WTC11 (cell line): ENCODE measurements at regions not wholly inside any gene's neighbourhood (a gene's known extent, or its start where the extent isn't known, plus 50 kb on each side); places are given as distances from the start of the nearest gene placed in this dataset.
A peak's percentile ranks its signal among the peaks of the same experiment; 100 is the strongest.

ENCODE experiments used
- ATAC-seq: fragments of 200-7000 bp; cut with Tn5 transposase; 2 replicates; pipeline ENCODE4 v1.10.0; 2021; ENCODE audit warnings: mild to moderate bottlenecking, moderate library complexity
- CTCF ChIA-PET: fragments of 300-600 bp; sonication (Branson Sonifier 250); formaldehyde crosslinking; loops from one replicate; lab custom pipeline; 2021; ENCODE audit warnings: antibody characterized with exemption; lab: Charles Lee
- POLR2A ChIA-PET: fragments of 350-600 bp; sonication (Branson Sonifier 250); formaldehyde crosslinking; loops from one replicate; lab custom pipeline; 2021; ENCODE audit warnings: antibody characterized with exemption; lab: Charles Lee
- DNase-seq: peaks from one replicate; pipeline ENCODE4 v3.0.0; 2021; ENCODE audit warnings: low spot score
- H3K27ac Mint-ChIP-seq: 2 replicates; pipeline ENCODE4 v1.8.0; 2021; ENCODE audit warnings: mixed read lengths
- H3K27me3 Mint-ChIP-seq: 2 replicates; pipeline ENCODE4 v1.8.0; 2021; ENCODE audit warnings: low read depth, mild to moderate bottlenecking, moderate library complexity, mixed read lengths
- H3K36me3 Mint-ChIP-seq: 2 replicates; pipeline ENCODE4 v1.8.0; 2021; ENCODE audit warnings: mixed read lengths
- H3K4me1 Mint-ChIP-seq: 2 replicates; pipeline ENCODE4 v1.8.0; 2022; ENCODE audit warnings: mixed read lengths
- H3K4me3 Mint-ChIP-seq: 2 replicates; pipeline ENCODE4 v1.8.0; 2021; ENCODE audit warnings: mild to moderate bottlenecking, moderate library complexity, mixed read lengths
- H3K9me3 Mint-ChIP-seq: 2 replicates; pipeline ENCODE4 v1.8.0; 2021; ENCODE audit warnings: mixed read lengths
- CBFB ChIP-seq: sonication (generic); formaldehyde crosslinking; IDR thresholded peaks from 2 replicates; pipeline ENCODE4 v1.8.1; 2022; ENCODE audit warnings: mild to moderate bottlenecking, low read depth, missing genetic modification reagents
- EMX1 ChIP-seq: fragments of 250-450 bp; sonication (Bioruptor Pico); IDR thresholded peaks from 2 replicates; pipeline ENCODE4 v1.8.0; 2021; ENCODE audit warnings: mild to moderate bottlenecking
- GABPB1 ChIP-seq: sonication (generic); formaldehyde crosslinking; IDR thresholded peaks from 2 replicates; pipeline ENCODE4 v1.8.1; 2023; ENCODE audit warnings: mild to moderate bottlenecking, missing genetic modification reagents
- GRHL2 ChIP-seq: fragments of 250-450 bp; sonication (Bioruptor Pico); IDR thresholded peaks from 2 replicates; pipeline ENCODE4 v1.8.0; 2022; ENCODE audit warnings: mild to moderate bottlenecking, moderate library complexity; ENCODE audit not compliant: insufficient replicate concordance, severe bottlenecking
- HMGA2 ChIP-seq: fragments of 250-450 bp; sonication (Bioruptor Pico); IDR thresholded peaks from 2 replicates; pipeline ENCODE4 v1.4.0; 2021; ENCODE audit warnings: mild to moderate bottlenecking, moderate library complexity
- JAZF1 ChIP-seq: fragments of 250-450 bp; sonication (Bioruptor Pico); IDR thresholded peaks from 2 replicates; pipeline ENCODE4 v1.9.0; 2021; ENCODE audit warnings: moderate library complexity, mild to moderate bottlenecking, inconsistent platforms
- MXD4 ChIP-seq: fragments of 250-450 bp; sonication (Bioruptor Pico); IDR thresholded peaks from 2 replicates; pipeline ENCODE4 v1.8.0; 2021; ENCODE audit warnings: mild to moderate bottlenecking, moderate library complexity, borderline replicate concordance
- NFE2L1 ChIP-seq: sonication (generic); formaldehyde crosslinking; IDR thresholded peaks from 2 replicates; pipeline ENCODE4 v1.8.1; 2023; ENCODE audit warnings: missing genetic modification reagents
- NR3C1 ChIP-seq: sonication (generic); formaldehyde crosslinking; conservative IDR thresholded peaks from 2 replicates; pipeline ENCODE4 v1.8.1; 2023; ENCODE audit warnings: low read depth, mild to moderate bottlenecking, missing genetic modification reagents
- TCF7 ChIP-seq: sonication (generic); formaldehyde crosslinking; IDR thresholded peaks from 2 replicates; pipeline ENCODE4 v1.8.0; 2022; ENCODE audit warnings: mild to moderate bottlenecking, low read depth, missing genetic modification reagents, moderate library complexity
- ZNF121 ChIP-seq: sonication (generic); formaldehyde crosslinking; IDR thresholded peaks from 2 replicates; pipeline ENCODE4 v1.8.0; 2023; ENCODE audit warnings: missing genetic modification reagents
- ZNF138 ChIP-seq: sonication (generic); formaldehyde crosslinking; conservative IDR thresholded peaks from 2 replicates; pipeline ENCODE4 v1.8.1; 2022; ENCODE audit warnings: mild to moderate bottlenecking, moderate library complexity, missing genetic modification reagents
- ZNF671 ChIP-seq: fragments of 250-450 bp; sonication (Bioruptor Pico); IDR thresholded peaks from 2 replicates; pipeline ENCODE4 v1.8.0; 2021; ENCODE audit warnings: mild to moderate bottlenecking
- TF ChIP-seq, protein P1 (sequence below): sonication (generic); formaldehyde crosslinking; IDR thresholded peaks from 2 replicates; pipeline ENCODE4 v1.8.1; 2022; ENCODE audit warnings: mild to moderate bottlenecking, missing genetic modification reagents, moderate library complexity, borderline replicate concordance
- TF ChIP-seq, protein P2 (sequence below): sonication (generic); formaldehyde crosslinking; IDR thresholded peaks from 2 replicates; pipeline ENCODE4 v1.8.0; 2022; ENCODE audit warnings: missing genetic modification reagents
- TF ChIP-seq, protein P3 (sequence below): sonication (generic); formaldehyde crosslinking; IDR thresholded peaks from 2 replicates; pipeline ENCODE4 v1.8.1; 2022; ENCODE audit warnings: missing genetic modification reagents, borderline replicate concordance
- TF ChIP-seq, protein P4 (sequence below): fragments of 250-450 bp; sonication (Bioruptor Pico); IDR thresholded peaks from 2 replicates; pipeline ENCODE4 v1.9.0; 2021; ENCODE audit warnings: moderate library complexity, mild to moderate bottlenecking, inconsistent platforms, borderline replicate concordance
- TF ChIP-seq, protein P5 (sequence below): fragments of 250-450 bp; sonication (Bioruptor Pico); IDR thresholded peaks from 2 replicates; pipeline ENCODE4 v1.9.0; 2021; ENCODE audit warnings: mild to moderate bottlenecking, borderline replicate concordance
- TF ChIP-seq, protein P6 (sequence below): sonication (generic); formaldehyde crosslinking; IDR thresholded peaks from 2 replicates; pipeline ENCODE4 v1.8.0; 2022; ENCODE audit warnings: mild to moderate bottlenecking, missing genetic modification reagents
- TF ChIP-seq, protein P7 (sequence below): sonication (generic); formaldehyde crosslinking; IDR thresholded peaks from 2 replicates; pipeline ENCODE4 v1.8.1; 2023; ENCODE audit warnings: mild to moderate bottlenecking, moderate library complexity, missing genetic modification reagents

DNA sequence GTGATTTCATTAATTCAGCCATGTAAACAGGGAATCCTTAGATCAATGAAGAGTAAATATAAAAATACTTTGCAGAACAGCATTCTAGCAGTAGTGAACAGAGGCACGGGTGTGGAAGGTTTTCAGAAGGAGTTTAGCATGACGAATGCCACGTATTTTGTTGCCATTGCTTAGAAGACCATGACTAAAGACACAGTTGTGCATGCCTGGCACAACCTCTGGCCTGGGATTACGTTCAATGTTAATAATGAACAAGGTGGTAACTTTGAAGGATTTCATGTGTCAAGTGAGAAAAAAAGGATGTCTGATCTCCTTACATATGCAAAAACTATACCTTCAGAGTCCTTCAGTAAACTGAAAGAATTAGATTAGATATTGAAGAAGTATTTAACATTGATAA, 171.9 kb downstream of the MAGEB5 start:
- POLR2A ChIA-PET, result no interaction called here
- no peak overlapping the region for H3K4me3 Mint-ChIP-seq
- H3K27ac Mint-ChIP-seq, result no peak overlapping the region
- peaks cover 6% of the 10 kb centered on the region; the same call in 1 of the 2 replicates for H3K4me1 Mint-ChIP-seq
- CTCF ChIA-PET, result no interaction called here
- H3K9me3 Mint-ChIP-seq, result peaks cover 6% of the 10 kb centered on the region
- H3K27me3 Mint-ChIP-seq, result no peaks in the 10 kb centered on the region
- no peak for DNase-seq
- TF ChIP-seq GRHL2, result no peak
- TF ChIP-seq GABPB1, result no peak
- TF ChIP-seq ZNF138 (CRISPR knock-in tag), result no peak
- TF ChIP-seq JAZF1 (CRISPR knock-in tag), result no peak
- TF ChIP-seq CBFB, result no peak
- TF ChIP-seq, protein P1, sequence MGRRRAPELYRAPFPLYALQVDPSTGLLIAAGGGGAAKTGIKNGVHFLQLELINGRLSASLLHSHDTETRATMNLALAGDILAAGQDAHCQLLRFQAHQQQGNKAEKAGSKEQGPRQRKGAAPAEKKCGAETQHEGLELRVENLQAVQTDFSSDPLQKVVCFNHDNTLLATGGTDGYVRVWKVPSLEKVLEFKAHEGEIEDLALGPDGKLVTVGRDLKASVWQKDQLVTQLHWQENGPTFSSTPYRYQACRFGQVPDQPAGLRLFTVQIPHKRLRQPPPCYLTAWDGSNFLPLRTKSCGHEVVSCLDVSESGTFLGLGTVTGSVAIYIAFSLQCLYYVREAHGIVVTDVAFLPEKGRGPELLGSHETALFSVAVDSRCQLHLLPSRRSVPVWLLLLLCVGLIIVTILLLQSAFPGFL (CRISPR knock-in tag), result no peak
- no peak for TF ChIP-seq NFE2L1 (CRISPR knock-in tag)
- no peak for TF ChIP-seq EMX1
- TF ChIP-seq, all 79 proteins: peak for 0
- ATAC-seq, result no peak
- H3K36me3 Mint-ChIP-seq, result peaks cover 2% of the 10 kb centered on the region; the same call in 1 of the 2 replicates

DNA sequence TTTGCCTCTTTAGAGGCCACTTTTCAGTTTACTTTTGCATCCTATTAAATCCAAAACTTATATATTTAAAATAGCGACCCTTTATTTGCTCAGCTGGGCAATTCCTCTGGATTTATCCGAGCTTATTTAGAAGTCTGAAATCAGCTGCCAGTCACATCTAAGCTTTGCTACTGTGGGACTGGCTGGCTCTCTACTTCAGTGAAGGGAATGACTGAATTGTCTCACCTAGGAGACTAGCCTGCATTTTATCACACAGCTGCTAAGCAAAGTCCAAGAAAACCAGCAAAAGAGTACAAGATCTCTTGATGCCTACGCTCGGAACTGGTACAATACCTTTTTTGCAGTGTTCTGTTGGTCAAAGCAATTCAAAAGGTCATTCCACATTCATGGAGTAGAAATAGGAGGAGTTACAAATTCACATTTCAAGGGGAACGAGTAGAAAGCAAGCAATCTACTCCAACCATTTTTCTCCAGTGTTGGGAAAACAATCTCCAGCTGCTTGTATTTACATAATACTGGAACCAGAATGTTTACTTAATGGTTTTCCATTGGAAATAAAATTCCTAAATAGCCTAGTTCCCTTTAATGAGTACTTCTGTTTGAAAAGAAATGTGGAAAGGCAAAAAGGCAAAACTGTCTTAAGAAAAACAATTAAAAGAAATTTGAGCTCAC, 160.2 kb downstream of the MAGEB5 start:
- Mint-ChIP-seq H3K4me1 (peaks cover 11% of the 10 kb centered on the region), H3K9me3 (peaks cover 8% of the 10 kb centered on the region; the same call in 1 of the 2 replicates), H3K36me3 (peaks cover 3% of the 10 kb centered on the region; the same call in 1 of the 2 replicates), H3K4me3 (no peak overlapping the region), H3K27me3 (peaks cover 2% of the 10 kb centered on the region; the same call in 1 of the 2 replicates), H3K27ac (peak overlapping the region; percentile 90)
- no peak for DNase-seq
- POLR2A ChIA-PET, result no interaction called here
- CTCF ChIA-PET, result interaction anchor here (0.7 kb wide), 1 partner anchor 96 kb away, joined by 3 read pairs; no protein-coding TSS in a partner anchor
- ATAC-seq, result peak; percentile 72
- TF ChIP-seq, protein P2, sequence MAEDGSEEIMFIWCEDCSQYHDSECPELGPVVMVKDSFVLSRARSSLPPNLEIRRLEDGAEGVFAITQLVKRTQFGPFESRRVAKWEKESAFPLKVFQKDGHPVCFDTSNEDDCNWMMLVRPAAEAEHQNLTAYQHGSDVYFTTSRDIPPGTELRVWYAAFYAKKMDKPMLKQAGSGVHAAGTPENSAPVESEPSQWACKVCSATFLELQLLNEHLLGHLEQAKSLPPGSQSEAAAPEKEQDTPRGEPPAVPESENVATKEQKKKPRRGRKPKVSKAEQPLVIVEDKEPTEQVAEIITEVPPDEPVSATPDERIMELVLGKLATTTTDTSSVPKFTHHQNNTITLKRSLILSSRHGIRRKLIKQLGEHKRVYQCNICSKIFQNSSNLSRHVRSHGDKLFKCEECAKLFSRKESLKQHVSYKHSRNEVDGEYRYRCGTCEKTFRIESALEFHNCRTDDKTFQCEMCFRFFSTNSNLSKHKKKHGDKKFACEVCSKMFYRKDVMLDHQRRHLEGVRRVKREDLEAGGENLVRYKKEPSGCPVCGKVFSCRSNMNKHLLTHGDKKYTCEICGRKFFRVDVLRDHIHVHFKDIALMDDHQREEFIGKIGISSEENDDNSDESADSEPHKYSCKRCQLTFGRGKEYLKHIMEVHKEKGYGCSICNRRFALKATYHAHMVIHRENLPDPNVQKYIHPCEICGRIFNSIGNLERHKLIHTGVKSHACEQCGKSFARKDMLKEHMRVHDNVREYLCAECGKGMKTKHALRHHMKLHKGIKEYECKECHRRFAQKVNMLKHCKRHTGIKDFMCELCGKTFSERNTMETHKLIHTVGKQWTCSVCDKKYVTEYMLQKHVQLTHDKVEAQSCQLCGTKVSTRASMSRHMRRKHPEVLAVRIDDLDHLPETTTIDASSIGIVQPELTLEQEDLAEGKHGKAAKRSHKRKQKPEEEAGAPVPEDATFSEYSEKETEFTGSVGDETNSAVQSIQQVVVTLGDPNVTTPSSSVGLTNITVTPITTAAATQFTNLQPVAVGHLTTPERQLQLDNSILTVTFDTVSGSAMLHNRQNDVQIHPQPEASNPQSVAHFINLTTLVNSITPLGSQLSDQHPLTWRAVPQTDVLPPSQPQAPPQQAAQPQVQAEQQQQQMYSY (CRISPR knock-in tag), result no peak
- TF ChIP-seq, protein P3, sequence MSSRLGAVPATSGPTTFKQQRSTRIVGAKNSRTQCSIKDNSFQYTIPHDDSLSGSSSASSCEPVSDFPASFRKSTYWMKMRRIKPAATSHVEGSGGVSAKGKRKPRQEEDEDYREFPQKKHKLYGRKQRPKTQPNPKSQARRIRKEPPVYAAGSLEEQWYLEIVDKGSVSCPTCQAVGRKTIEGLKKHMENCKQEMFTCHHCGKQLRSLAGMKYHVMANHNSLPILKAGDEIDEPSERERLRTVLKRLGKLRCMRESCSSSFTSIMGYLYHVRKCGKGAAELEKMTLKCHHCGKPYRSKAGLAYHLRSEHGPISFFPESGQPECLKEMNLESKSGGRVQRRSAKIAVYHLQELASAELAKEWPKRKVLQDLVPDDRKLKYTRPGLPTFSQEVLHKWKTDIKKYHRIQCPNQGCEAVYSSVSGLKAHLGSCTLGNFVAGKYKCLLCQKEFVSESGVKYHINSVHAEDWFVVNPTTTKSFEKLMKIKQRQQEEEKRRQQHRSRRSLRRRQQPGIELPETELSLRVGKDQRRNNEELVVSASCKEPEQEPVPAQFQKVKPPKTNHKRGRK (CRISPR knock-in tag), result no peak
- TF ChIP-seq, protein P4, sequence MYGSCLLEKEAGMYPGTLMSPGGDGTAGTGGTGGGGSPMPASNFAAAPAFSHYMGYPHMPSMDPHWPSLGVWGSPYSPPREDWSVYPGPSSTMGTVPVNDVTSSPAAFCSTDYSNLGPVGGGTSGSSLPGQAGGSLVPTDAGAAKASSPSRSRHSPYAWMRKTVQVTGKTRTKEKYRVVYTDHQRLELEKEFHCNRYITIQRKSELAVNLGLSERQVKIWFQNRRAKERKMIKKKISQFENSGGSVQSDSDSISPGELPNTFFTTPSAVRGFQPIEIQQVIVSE (CRISPR knock-in tag), result no peak
- no peak for TF ChIP-seq ZNF121 (CRISPR knock-in tag)
- no peak for TF ChIP-seq NR3C1 (CRISPR knock-in tag)
- TF ChIP-seq, protein P5, sequence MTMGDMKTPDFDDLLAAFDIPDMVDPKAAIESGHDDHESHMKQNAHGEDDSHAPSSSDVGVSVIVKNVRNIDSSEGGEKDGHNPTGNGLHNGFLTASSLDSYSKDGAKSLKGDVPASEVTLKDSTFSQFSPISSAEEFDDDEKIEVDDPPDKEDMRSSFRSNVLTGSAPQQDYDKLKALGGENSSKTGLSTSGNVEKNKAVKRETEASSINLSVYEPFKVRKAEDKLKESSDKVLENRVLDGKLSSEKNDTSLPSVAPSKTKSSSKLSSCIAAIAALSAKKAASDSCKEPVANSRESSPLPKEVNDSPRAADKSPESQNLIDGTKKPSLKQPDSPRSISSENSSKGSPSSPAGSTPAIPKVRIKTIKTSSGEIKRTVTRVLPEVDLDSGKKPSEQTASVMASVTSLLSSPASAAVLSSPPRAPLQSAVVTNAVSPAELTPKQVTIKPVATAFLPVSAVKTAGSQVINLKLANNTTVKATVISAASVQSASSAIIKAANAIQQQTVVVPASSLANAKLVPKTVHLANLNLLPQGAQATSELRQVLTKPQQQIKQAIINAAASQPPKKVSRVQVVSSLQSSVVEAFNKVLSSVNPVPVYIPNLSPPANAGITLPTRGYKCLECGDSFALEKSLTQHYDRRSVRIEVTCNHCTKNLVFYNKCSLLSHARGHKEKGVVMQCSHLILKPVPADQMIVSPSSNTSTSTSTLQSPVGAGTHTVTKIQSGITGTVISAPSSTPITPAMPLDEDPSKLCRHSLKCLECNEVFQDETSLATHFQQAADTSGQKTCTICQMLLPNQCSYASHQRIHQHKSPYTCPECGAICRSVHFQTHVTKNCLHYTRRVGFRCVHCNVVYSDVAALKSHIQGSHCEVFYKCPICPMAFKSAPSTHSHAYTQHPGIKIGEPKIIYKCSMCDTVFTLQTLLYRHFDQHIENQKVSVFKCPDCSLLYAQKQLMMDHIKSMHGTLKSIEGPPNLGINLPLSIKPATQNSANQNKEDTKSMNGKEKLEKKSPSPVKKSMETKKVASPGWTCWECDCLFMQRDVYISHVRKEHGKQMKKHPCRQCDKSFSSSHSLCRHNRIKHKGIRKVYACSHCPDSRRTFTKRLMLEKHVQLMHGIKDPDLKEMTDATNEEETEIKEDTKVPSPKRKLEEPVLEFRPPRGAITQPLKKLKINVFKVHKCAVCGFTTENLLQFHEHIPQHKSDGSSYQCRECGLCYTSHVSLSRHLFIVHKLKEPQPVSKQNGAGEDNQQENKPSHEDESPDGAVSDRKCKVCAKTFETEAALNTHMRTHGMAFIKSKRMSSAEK (CRISPR knock-in tag), result no peak
- TF ChIP-seq, protein P6, sequence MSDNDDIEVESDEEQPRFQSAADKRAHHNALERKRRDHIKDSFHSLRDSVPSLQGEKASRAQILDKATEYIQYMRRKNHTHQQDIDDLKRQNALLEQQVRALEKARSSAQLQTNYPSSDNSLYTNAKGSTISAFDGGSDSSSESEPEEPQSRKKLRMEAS (CRISPR knock-in tag), result no peak
- no peak for TF ChIP-seq ZNF671 (CRISPR knock-in tag)
- no peak for TF ChIP-seq TCF7 (CRISPR knock-in tag)
- TF ChIP-seq MXD4 (CRISPR knock-in tag), result no peak
- TF ChIP-seq HMGA2 (CRISPR knock-in tag), result no peak
- TF ChIP-seq, protein P7, sequence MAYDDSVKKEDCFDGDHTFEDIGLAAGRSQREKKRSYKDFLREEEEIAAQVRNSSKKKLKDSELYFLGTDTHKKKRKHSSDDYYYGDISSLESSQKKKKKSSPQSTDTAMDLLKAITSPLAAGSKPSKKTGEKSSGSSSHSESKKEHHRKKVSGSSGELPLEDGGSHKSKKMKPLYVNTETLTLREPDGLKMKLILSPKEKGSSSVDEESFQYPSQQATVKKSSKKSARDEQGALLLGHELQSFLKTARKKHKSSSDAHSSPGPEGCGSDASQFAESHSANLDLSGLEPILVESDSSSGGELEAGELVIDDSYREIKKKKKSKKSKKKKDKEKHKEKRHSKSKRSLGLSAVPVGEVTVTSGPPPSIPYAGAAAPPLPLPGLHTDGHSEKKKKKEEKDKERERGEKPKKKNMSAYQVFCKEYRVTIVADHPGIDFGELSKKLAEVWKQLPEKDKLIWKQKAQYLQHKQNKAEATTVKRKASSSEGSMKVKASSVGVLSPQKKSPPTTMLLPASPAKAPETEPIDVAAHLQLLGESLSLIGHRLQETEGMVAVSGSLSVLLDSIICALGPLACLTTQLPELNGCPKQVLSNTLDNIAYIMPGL, result no peak
